ENCODE measurements at regions not wholly inside any gene's neighbourhood (a gene's known extent, or its start where the extent isn't known, plus 50 kb on each side); places are given as distances from the start of the nearest gene placed in this dataset.

GRCh38 chr15:98442901-98443300 is 205.4 kb upstream of the IGF1R start:
- TF ChIP-seq CTCF (IDR thresholded peaks at IDR 0.05 in 8 of 11, conservative IDR thresholded peaks at IDR 0.05 in 3 of 11) (no peak), POLR2A (IDR thresholded peaks at IDR 0.05) (no peak)

Data from spleen (tissue), 7 donors.